ENCODE measurements at regions not wholly inside any gene's neighbourhood (a gene's known extent, or its start where the extent isn't known, plus 50 kb on each side); places are given as distances from the start of the nearest gene placed in this dataset.

- peak; percentile 51 for TF ChIP-seq BCOR (IDR thresholded peaks at IDR 0.05)
- TF ChIP-seq KDM1A (IDR thresholded peaks at IDR 0.05): peak in 1 of 2 experiments; percentile 42; a peak in 1 of 4 replicates
- no peak for TF ChIP-seq ZNF280B (CRISPR knock-in tag; IDR thresholded peaks at IDR 0.05)
- TF ChIP-seq ZFP36 (IDR thresholded peaks at IDR 0.05; ENCODE audit: low read depth, low read length, partially characterized antibody): peak; percentile 96
- intact Hi-C loops (cut with micrococcal nuclease) (loop anchor here (5.0 kb wide), 1 partner anchor 99 kb away; the partner anchor contains the start of gene CEBPB), in situ Hi-C loops (cut with MboI) (loop anchor here (5.0 kb wide), 1 partner anchor 171 kb away; no protein-coding TSS in a partner anchor)
- H3K4me3 ChIP-seq: no peak overlapping the region
- CTCF ChIA-PET (ENCODE audit: low intra/inter-chr PET ratio): no interaction called here
- 92% methylated on average over 5 of the region's 5 CpGs for WGBS (ENCODE audit: insufficient coverage, low coverage, missing lambda C conversion rate)
- ATAC-seq: no peak
- BruUV-seq (replicated peaks): no TSS peak
- no peaks in the 10 kb centered on the region for H3K79me2 ChIP-seq (ENCODE audit: control insufficient read depth, insufficient read depth, low read length)
- H2AFZ ChIP-seq (ENCODE audit: low read depth, low read length): no peak overlapping the region
- H3K27ac ChIP-seq (ENCODE audit: extremely low read depth, low read depth, low read length): no peak overlapping the region
- no peaks in the 10 kb centered on the region for H3K9me3 ChIP-seq (replicated peaks; ENCODE audit: control insufficient read depth, insufficient read depth, low read depth, low read length)
- POLR2A ChIA-PET: no interaction called here
- no peaks in the 10 kb centered on the region for H3K27me3 ChIP-seq (ENCODE audit: control insufficient read depth in 2 of 2, insufficient read depth in 2 of 2, low read length in 2 of 2)
- no peak for DNase-seq (ENCODE audit: extremely low read depth in 1 of 4, low spot score in 3 of 4)
- no peaks in the 10 kb centered on the region for H3K9me1 ChIP-seq (ENCODE audit: control insufficient read depth, insufficient read depth, low read length)
- no peaks in the 10 kb centered on the region for H4K20me1 ChIP-seq (replicated peaks; ENCODE audit: control insufficient read depth, insufficient read depth, low read length)
- no peak overlapping the region for H3K9ac ChIP-seq (ENCODE audit: insufficient read depth in 1 of 2, low read depth in 2 of 2, low read length in 2 of 2)
- peaks cover 27 to 47% of the 10 kb centered on the region in 2 experiments for H3K4me1 ChIP-seq (replicated peaks in 1 of 2; ENCODE audit: control insufficient read depth in 2 of 2, insufficient read depth in 2 of 2, low read length in 2 of 2)
- H3K4me2 ChIP-seq (ENCODE audit: insufficient read depth, low read length): no peak overlapping the region
- H3K36me3 ChIP-seq (ENCODE audit: control insufficient read depth, insufficient read depth, low read length): no peaks in the 10 kb centered on the region
- FAIRE-seq: no peak
Measured at GRCh38 chr20:50290808-50291207, 100.2 kb downstream of the CEBPB start.

Measured in K562 (cell line).